GM12872 (cell line): ENCODE measurements at regions not wholly inside any gene's neighbourhood (a gene's known extent, or its start where the extent isn't known, plus 50 kb on each side); places are given as distances from the start of the nearest gene placed in this dataset.

ENCODE experiments used
- CTCF ChIP-seq: IDR thresholded peaks from 3 replicates; pipeline ENCODE4 v1.5.1; 2011; ENCODE audit warnings: low read depth, mild to moderate bottlenecking, low read length, moderate library complexity; ENCODE audit not compliant: insufficient read depth

- TF ChIP-seq CTCF = no peak
Observed at GRCh38 chr11:81975261-81975900, 758.3 kb downstream of the FAM181B start.

GRCh38 chr11:81970886-81971285, 762.8 kb downstream of the FAM181B start:
- no peak for TF ChIP-seq CTCF

- no peak for TF ChIP-seq CTCF
Observed at GRCh38 chr11:81967242-81967641, 766.4 kb downstream of the FAM181B start.

GRCh38 chr11:81966340-81966739, 767.3 kb downstream of the FAM181B start:
- no peak for TF ChIP-seq CTCF

GRCh38 chr11:81963018-81963417, 770.6 kb downstream of the FAM181B start:
- TF ChIP-seq CTCF = no peak; the same call in 2 of the 3 replicates

- no peak for TF ChIP-seq CTCF
Observed at GRCh38 chr11:81960443-81960842, 773.2 kb downstream of the FAM181B start.

GRCh38 chr11:81959341-81959740, 774.3 kb downstream of the FAM181B start:
- no peak for TF ChIP-seq CTCF
